Type B pancreatic cell (in vitro differentiated cells): ENCODE measurements at regions not wholly inside any gene's neighbourhood (a gene's known extent, or its start where the extent isn't known, plus 50 kb on each side); places are given as distances from the start of the nearest gene placed in this dataset.

Experiments used
- DNase-seq: peaks from one replicate; pipeline ENCODE4 v3.0.0; 2021; ENCODE audit warnings: mixed read lengths; ENCODE audit not compliant: unreplicated experiment; ENCODE audit errors: extremely low spot score
- H3K27ac Mint-ChIP-seq: 2 replicates; pipeline ENCODE4 v1.8.0; 2021; ENCODE audit warnings: mild to moderate bottlenecking, mixed read lengths
- H3K27me3 Mint-ChIP-seq: 2 replicates; pipeline ENCODE4 v1.8.0; 2021; ENCODE audit warnings: mixed read lengths
- H3K36me3 Mint-ChIP-seq: 2 replicates; pipeline ENCODE4 v1.8.0; 2021; ENCODE audit warnings: mixed read lengths
- H3K4me1 Mint-ChIP-seq: one replicate; pipeline ENCODE4 v1.8.0; 2021; ENCODE audit warnings: mixed read lengths; ENCODE audit not compliant: unreplicated experiment
- H3K4me3 Mint-ChIP-seq: 2 replicates; pipeline ENCODE4 v1.8.0; 2021; ENCODE audit warnings: mild to moderate bottlenecking, mixed read lengths
- H3K9me3 Mint-ChIP-seq: 2 replicates; pipeline ENCODE4 v1.8.0; 2021; ENCODE audit warnings: mixed read lengths
- TF ChIP-seq, protein P1 (sequence below): fragments of 200-600 bp; sonication (generic); conservative IDR thresholded peaks from 2 replicates; pipeline ENCODE4 v1.5.0; 2021; ENCODE audit warnings: antibody characterized with exemption, mild to moderate bottlenecking

GRCh38 chr11:79541466-79541865 lies 100.6 kb upstream of the TENM4 start:
- H3K4me3 Mint-ChIP-seq = no peak overlapping the region
- H3K9me3 Mint-ChIP-seq = peaks cover under 1% of the 10 kb centered on the region
- DNase-seq = no peak
- peaks cover 5% of the 10 kb centered on the region for H3K4me1 Mint-ChIP-seq
- H3K27ac Mint-ChIP-seq = no peak overlapping the region
- TF ChIP-seq, protein P1, sequence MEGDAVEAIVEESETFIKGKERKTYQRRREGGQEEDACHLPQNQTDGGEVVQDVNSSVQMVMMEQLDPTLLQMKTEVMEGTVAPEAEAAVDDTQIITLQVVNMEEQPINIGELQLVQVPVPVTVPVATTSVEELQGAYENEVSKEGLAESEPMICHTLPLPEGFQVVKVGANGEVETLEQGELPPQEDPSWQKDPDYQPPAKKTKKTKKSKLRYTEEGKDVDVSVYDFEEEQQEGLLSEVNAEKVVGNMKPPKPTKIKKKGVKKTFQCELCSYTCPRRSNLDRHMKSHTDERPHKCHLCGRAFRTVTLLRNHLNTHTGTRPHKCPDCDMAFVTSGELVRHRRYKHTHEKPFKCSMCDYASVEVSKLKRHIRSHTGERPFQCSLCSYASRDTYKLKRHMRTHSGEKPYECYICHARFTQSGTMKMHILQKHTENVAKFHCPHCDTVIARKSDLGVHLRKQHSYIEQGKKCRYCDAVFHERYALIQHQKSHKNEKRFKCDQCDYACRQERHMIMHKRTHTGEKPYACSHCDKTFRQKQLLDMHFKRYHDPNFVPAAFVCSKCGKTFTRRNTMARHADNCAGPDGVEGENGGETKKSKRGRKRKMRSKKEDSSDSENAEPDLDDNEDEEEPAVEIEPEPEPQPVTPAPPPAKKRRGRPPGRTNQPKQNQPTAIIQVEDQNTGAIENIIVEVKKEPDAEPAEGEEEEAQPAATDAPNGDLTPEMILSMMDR = no peak
- no peaks in the 10 kb centered on the region for H3K36me3 Mint-ChIP-seq
- H3K27me3 Mint-ChIP-seq = no peaks in the 10 kb centered on the region

- Mint-ChIP-seq H3K27me3 (no peaks in the 10 kb centered on the region), H3K4me3 (no peak overlapping the region), H3K4me1 (no peaks in the 10 kb centered on the region), H3K27ac (no peak overlapping the region), H3K9me3 (peaks cover 5% of the 10 kb centered on the region), H3K36me3 (no peaks in the 10 kb centered on the region)
- TF ChIP-seq, protein P1 = no peak
- DNase-seq = no peak
Observed at GRCh38 chr11:79538775-79539174, 97.9 kb upstream of the TENM4 start.

DNA sequence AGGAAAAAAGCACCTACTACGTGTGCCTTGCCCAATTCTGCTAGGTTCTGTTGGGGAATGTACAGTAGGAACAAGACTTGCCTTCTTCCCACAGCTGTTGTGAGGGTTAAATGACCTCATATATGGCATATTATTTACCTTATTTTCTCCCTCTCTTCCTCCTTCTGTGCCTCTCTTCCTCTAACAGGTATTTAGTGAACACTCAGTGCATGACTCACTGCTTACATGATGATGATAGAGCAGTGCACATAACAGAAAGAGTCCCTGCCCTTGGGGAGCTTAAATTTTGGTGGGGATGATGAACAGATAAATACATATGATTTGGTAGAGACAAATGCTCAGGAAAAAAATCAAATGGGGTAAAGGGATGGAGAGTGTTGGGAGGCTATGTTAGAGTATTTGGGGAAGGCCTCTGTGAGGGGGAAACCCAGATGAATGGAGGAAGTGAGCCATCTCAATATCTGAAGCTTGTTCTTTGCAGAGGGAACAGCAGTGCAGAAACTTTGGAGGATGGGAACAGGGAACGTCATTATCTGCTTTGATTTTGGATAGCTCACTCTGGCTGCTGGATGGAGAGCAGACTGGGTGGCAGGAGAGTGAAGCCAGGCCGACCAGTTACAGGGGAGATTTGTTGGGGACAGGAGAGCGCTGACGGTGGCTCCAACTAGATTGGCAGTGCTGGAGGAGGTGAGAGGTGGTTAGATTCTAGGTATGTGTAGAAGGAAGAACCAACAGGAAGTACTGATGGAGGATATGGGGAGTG lies 95.5 kb upstream of the TENM4 start:
- Mint-ChIP-seq H3K27me3 (no peaks in the 10 kb centered on the region), H3K9me3 (peaks cover 5% of the 10 kb centered on the region), H3K4me1 (no peaks in the 10 kb centered on the region), H3K36me3 (no peaks in the 10 kb centered on the region), H3K4me3 (no peak overlapping the region), H3K27ac (no peak overlapping the region)
- no peak for DNase-seq
- TF ChIP-seq, protein P1 = no peak

DNA sequence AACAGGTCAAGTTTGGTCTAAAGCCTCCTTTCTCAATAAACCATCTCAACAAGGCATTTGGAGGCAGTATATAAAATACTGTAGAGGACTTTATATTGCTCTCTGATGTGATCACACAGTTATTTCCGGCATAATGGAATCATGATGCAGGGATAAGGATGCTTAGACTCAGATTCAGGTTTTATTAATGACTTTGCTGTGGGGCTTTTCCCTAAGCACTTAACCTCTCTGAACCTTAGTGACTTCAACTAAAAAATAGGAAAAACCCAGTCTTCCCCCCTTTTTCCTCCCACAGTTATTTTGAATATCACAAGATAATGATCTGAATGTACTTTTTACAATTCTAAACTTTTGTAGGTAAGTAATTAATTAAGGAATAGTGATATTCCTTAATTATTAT lies 94.8 kb upstream of the TENM4 start:
- H3K27ac Mint-ChIP-seq = no peak overlapping the region
- no peaks in the 10 kb centered on the region for H3K36me3 Mint-ChIP-seq

GRCh38 chr11:79525257-79525656 lies 84.4 kb upstream of the TENM4 start:
- peaks cover 9% of the 10 kb centered on the region for H3K9me3 Mint-ChIP-seq
- H3K4me3 Mint-ChIP-seq = no peak overlapping the region
- H3K27ac Mint-ChIP-seq = no peak overlapping the region
- H3K4me1 Mint-ChIP-seq = peaks cover 18% of the 10 kb centered on the region
- no peak for DNase-seq
- H3K27me3 Mint-ChIP-seq = no peaks in the 10 kb centered on the region
- H3K36me3 Mint-ChIP-seq = no peaks in the 10 kb centered on the region
- TF ChIP-seq, protein P1 = no peak

More for the DNA sequence above, 94.8 kb upstream of the TENM4 start:
- no peak for DNase-seq
- H3K4me1 Mint-ChIP-seq = no peaks in the 10 kb centered on the region
- H3K4me3 Mint-ChIP-seq = no peak overlapping the region
- H3K9me3 Mint-ChIP-seq = peaks cover 5% of the 10 kb centered on the region
- H3K27me3 Mint-ChIP-seq = no peaks in the 10 kb centered on the region
- TF ChIP-seq, protein P1 = no peak
